SK-N-SH treated with all-trans-retinoic acid at 6 μM for 48 hours (cell line): ENCODE measurements at regions not wholly inside any gene's neighbourhood (a gene's known extent, or its start where the extent isn't known, plus 50 kb on each side); places are given as distances from the start of the nearest gene placed in this dataset.

Experiments
- ZC3H10 ChIP-seq: fragments of 250-450 bp; sonication (Bioruptor Pico); IDR thresholded peaks from 2 replicates; pipeline ENCODE4 v1.5.1; 2021; ENCODE audit warnings: mild to moderate bottlenecking, moderate library complexity
- ZFP3 ChIP-seq: fragments of 250-450 bp; sonication (Bioruptor Pico); IDR thresholded peaks from 2 replicates; pipeline ENCODE4 v1.5.0; 2020; ENCODE audit warnings: mild to moderate bottlenecking, moderate library complexity
- ZNF8 ChIP-seq: fragments of 450-650 bp; formaldehyde crosslinking; IDR thresholded peaks from 2 replicates; pipeline ENCODE4 v1.5.0; 2020; ENCODE audit warnings: mild to moderate bottlenecking, moderate library complexity
- TF ChIP-seq, protein P1 (sequence below): fragments of 250-450 bp; sonication (Bioruptor Pico); IDR thresholded peaks from 2 replicates; pipeline ENCODE4 v1.5.1; 2021; ENCODE audit warnings: mild to moderate bottlenecking, moderate library complexity
- TF ChIP-seq, protein P2 (sequence below): fragments of 250-450 bp; sonication (Bioruptor Pico); IDR thresholded peaks from 2 replicates; pipeline ENCODE4 v1.8.0; 2020; ENCODE audit warnings: mild to moderate bottlenecking, moderate library complexity, borderline replicate concordance
- TF ChIP-seq, protein P3 (sequence below): fragments of 250-450 bp; sonication (Bioruptor Pico); IDR thresholded peaks from 2 replicates; pipeline ENCODE4 v1.8.0; 2021; ENCODE audit warnings: low read depth, mild to moderate bottlenecking, moderate library complexity, borderline replicate concordance
- TF ChIP-seq, protein P4 (sequence below): fragments of 250-450 bp; sonication (Bioruptor Pico); IDR thresholded peaks from 2 replicates; pipeline ENCODE4 v1.5.0; 2020; ENCODE audit warnings: mild to moderate bottlenecking, moderate library complexity

DNA sequence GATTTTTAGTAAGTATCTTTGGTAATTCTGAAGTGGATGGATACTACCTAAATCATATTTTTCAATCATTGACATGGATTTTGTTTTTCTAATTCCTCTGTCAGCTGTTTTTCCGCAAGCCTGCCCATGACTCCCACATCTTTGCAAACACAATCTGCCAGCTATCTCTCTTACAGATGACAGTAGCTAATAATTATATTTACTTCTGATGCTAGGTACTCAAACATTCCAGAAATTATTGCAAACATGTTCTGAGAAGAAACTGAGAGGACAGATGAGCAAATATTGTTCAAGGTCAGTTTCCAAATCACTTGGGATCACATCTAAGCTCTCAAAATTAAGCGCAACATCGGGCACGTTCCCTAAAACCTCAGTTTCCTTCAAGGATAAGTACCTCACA, 270.0 kb upstream of the CDH19 start:
- TF ChIP-seq, protein P1, sequence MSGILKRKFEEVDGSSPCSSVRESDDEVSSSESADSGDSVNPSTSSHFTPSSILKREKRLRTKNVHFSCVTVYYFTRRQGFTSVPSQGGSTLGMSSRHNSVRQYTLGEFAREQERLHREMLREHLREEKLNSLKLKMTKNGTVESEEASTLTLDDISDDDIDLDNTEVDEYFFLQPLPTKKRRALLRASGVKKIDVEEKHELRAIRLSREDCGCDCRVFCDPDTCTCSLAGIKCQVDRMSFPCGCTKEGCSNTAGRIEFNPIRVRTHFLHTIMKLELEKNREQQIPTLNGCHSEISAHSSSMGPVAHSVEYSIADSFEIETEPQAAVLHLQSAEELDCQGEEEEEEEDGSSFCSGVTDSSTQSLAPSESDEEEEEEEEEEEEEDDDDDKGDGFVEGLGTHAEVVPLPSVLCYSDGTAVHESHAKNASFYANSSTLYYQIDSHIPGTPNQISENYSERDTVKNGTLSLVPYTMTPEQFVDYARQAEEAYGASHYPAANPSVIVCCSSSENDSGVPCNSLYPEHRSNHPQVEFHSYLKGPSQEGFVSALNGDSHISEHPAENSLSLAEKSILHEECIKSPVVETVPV (CRISPR knock-in tag): no peak
- TF ChIP-seq ZNF8 (CRISPR knock-in tag) (no peak), ZFP3 (CRISPR knock-in tag) (no peak), ZC3H10 (CRISPR knock-in tag) (no peak)
- TF ChIP-seq, protein P2, sequence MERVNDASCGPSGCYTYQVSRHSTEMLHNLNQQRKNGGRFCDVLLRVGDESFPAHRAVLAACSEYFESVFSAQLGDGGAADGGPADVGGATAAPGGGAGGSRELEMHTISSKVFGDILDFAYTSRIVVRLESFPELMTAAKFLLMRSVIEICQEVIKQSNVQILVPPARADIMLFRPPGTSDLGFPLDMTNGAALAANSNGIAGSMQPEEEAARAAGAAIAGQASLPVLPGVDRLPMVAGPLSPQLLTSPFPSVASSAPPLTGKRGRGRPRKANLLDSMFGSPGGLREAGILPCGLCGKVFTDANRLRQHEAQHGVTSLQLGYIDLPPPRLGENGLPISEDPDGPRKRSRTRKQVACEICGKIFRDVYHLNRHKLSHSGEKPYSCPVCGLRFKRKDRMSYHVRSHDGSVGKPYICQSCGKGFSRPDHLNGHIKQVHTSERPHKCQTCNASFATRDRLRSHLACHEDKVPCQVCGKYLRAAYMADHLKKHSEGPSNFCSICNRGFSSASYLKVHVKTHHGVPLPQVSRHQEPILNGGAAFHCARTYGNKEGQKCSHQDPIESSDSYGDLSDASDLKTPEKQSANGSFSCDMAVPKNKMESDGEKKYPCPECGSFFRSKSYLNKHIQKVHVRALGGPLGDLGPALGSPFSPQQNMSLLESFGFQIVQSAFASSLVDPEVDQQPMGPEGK (CRISPR knock-in tag): no peak
- TF ChIP-seq, protein P3, sequence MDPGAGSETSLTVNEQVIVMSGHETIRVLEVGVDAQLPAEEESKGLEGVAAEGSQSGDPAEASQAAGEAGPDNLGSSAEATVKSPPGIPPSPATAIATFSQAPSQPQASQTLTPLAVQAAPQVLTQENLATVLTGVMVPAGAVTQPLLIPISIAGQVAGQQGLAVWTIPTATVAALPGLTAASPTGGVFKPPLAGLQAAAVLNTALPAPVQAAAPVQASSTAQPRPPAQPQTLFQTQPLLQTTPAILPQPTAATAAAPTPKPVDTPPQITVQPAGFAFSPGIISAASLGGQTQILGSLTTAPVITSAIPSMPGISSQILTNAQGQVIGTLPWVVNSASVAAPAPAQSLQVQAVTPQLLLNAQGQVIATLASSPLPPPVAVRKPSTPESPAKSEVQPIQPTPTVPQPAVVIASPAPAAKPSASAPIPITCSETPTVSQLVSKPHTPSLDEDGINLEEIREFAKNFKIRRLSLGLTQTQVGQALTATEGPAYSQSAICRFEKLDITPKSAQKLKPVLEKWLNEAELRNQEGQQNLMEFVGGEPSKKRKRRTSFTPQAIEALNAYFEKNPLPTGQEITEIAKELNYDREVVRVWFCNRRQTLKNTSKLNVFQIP: no peak
- TF ChIP-seq, protein P4, sequence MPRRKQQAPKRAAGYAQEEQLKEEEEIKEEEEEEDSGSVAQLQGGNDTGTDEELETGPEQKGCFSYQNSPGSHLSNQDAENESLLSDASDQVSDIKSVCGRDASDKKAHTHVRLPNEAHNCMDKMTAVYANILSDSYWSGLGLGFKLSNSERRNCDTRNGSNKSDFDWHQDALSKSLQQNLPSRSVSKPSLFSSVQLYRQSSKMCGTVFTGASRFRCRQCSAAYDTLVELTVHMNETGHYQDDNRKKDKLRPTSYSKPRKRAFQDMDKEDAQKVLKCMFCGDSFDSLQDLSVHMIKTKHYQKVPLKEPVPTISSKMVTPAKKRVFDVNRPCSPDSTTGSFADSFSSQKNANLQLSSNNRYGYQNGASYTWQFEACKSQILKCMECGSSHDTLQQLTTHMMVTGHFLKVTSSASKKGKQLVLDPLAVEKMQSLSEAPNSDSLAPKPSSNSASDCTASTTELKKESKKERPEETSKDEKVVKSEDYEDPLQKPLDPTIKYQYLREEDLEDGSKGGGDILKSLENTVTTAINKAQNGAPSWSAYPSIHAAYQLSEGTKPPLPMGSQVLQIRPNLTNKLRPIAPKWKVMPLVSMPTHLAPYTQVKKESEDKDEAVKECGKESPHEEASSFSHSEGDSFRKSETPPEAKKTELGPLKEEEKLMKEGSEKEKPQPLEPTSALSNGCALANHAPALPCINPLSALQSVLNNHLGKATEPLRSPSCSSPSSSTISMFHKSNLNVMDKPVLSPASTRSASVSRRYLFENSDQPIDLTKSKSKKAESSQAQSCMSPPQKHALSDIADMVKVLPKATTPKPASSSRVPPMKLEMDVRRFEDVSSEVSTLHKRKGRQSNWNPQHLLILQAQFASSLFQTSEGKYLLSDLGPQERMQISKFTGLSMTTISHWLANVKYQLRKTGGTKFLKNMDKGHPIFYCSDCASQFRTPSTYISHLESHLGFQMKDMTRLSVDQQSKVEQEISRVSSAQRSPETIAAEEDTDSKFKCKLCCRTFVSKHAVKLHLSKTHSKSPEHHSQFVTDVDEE (CRISPR knock-in tag): no peak
